ENCODE measurements at regions not wholly inside any gene's neighbourhood (a gene's known extent, or its start where the extent isn't known, plus 50 kb on each side); places are given as distances from the start of the nearest gene placed in this dataset.
A peak's percentile ranks its signal among the peaks of the same experiment; 100 is the strongest.

DNA sequence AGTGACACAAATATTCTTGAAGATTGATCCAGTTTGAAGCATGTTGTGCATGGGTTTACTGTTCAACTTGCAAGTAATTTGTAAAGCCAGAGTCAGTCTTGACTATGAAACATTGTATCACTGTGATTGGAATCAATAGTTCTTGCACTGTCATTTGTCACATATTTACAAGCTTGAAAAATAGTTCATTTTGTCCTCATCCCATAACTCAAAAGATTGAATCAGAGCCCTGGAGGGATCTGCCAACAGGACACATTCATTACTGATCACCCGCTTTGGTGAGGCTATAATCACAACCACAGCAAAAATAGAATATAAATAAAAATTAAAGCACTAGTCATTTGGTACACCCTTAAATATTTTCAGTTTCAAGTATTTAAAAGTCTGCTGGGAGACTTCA, 368.9 kb downstream of the WDR72 start:
- TF ChIP-seq SPI1 (IDR thresholded peaks at IDR 0.05; ENCODE audit: borderline replicate concordance, low read depth): no peak
- no peak for TF ChIP-seq POLR2AphosphoS5 (IDR thresholded peaks at IDR 0.05; ENCODE audit: low read depth)
- TF ChIP-seq, protein P1, sequence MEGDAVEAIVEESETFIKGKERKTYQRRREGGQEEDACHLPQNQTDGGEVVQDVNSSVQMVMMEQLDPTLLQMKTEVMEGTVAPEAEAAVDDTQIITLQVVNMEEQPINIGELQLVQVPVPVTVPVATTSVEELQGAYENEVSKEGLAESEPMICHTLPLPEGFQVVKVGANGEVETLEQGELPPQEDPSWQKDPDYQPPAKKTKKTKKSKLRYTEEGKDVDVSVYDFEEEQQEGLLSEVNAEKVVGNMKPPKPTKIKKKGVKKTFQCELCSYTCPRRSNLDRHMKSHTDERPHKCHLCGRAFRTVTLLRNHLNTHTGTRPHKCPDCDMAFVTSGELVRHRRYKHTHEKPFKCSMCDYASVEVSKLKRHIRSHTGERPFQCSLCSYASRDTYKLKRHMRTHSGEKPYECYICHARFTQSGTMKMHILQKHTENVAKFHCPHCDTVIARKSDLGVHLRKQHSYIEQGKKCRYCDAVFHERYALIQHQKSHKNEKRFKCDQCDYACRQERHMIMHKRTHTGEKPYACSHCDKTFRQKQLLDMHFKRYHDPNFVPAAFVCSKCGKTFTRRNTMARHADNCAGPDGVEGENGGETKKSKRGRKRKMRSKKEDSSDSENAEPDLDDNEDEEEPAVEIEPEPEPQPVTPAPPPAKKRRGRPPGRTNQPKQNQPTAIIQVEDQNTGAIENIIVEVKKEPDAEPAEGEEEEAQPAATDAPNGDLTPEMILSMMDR (IDR thresholded peaks at IDR 0.05; ENCODE audit: insufficient read depth, low read length): no peak
- TF ChIP-seq GABPA (IDR thresholded peaks at IDR 0.05; ENCODE audit: low read depth): no peak
- TF ChIP-seq, protein P2, sequence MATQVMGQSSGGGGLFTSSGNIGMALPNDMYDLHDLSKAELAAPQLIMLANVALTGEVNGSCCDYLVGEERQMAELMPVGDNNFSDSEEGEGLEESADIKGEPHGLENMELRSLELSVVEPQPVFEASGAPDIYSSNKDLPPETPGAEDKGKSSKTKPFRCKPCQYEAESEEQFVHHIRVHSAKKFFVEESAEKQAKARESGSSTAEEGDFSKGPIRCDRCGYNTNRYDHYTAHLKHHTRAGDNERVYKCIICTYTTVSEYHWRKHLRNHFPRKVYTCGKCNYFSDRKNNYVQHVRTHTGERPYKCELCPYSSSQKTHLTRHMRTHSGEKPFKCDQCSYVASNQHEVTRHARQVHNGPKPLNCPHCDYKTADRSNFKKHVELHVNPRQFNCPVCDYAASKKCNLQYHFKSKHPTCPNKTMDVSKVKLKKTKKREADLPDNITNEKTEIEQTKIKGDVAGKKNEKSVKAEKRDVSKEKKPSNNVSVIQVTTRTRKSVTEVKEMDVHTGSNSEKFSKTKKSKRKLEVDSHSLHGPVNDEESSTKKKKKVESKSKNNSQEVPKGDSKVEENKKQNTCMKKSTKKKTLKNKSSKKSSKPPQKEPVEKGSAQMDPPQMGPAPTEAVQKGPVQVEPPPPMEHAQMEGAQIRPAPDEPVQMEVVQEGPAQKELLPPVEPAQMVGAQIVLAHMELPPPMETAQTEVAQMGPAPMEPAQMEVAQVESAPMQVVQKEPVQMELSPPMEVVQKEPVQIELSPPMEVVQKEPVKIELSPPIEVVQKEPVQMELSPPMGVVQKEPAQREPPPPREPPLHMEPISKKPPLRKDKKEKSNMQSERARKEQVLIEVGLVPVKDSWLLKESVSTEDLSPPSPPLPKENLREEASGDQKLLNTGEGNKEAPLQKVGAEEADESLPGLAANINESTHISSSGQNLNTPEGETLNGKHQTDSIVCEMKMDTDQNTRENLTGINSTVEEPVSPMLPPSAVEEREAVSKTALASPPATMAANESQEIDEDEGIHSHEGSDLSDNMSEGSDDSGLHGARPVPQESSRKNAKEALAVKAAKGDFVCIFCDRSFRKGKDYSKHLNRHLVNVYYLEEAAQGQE (IDR thresholded peaks at IDR 0.05; ENCODE audit: insufficient replicate concordance, low read depth): no peak
- Histone ChIP-seq H3K4me3 (replicated peaks; ENCODE audit: insufficient read depth, low read length) (no peak overlapping the region), H3K27me3 (ENCODE audit: insufficient read depth, poor library complexity, severe bottlenecking) (no peaks in the 10 kb centered on the region), H3K27ac (replicated peaks) (no peak overlapping the region)
- no peak for DNase-seq (ENCODE audit: low read depth in 1 of 2, low spot score in 1 of 2)

GRCh38 chr15:53389271-53390037, 370.0 kb downstream of the WDR72 start:
- no peak for TF ChIP-seq GABPA (IDR thresholded peaks at IDR 0.05; ENCODE audit: low read depth)
- TF ChIP-seq POLR2AphosphoS5 (IDR thresholded peaks at IDR 0.05; ENCODE audit: low read depth): no peak
- TF ChIP-seq, protein P2 (IDR thresholded peaks at IDR 0.05; ENCODE audit: insufficient replicate concordance, low read depth): no peak
- TF ChIP-seq, protein P1 (IDR thresholded peaks at IDR 0.05; ENCODE audit: insufficient read depth, low read length): no peak
- TF ChIP-seq SPI1 (IDR thresholded peaks at IDR 0.05; ENCODE audit: borderline replicate concordance, low read depth): no peak
- no peaks in the 10 kb centered on the region for H3K27me3 ChIP-seq (ENCODE audit: insufficient read depth, poor library complexity, severe bottlenecking)
- H3K4me3 ChIP-seq (replicated peaks; ENCODE audit: insufficient read depth, low read length): no peak overlapping the region
- H3K27ac ChIP-seq (replicated peaks): no peak overlapping the region
- no peak for DNase-seq (ENCODE audit: low read depth in 1 of 2, low spot score in 1 of 2)

- DNase-seq (ENCODE audit: low read depth in 1 of 2, low spot score in 1 of 2): peak in 1 of 2 experiments; percentile 1
- Histone ChIP-seq H3K4me3 (replicated peaks; ENCODE audit: insufficient read depth, low read length) (no peak overlapping the region), H3K27me3 (ENCODE audit: insufficient read depth, poor library complexity, severe bottlenecking) (no peaks in the 10 kb centered on the region), H3K27ac (replicated peaks) (no peak overlapping the region)
- TF ChIP-seq, protein P1 (IDR thresholded peaks at IDR 0.05; ENCODE audit: insufficient read depth, low read length): no peak
- TF ChIP-seq POLR2AphosphoS5 (IDR thresholded peaks at IDR 0.05; ENCODE audit: low read depth) (no peak), SPI1 (IDR thresholded peaks at IDR 0.05; ENCODE audit: borderline replicate concordance, low read depth) (no peak), GABPA (IDR thresholded peaks at IDR 0.05; ENCODE audit: low read depth) (no peak)
- TF ChIP-seq, protein P2 (IDR thresholded peaks at IDR 0.05; ENCODE audit: insufficient replicate concordance, low read depth): no peak
Observed at GRCh38 chr15:53384417-53384816, 375.0 kb downstream of the WDR72 start.

All from HL-60 (cell line).